Tibial artery (tissue), 4 donors: ENCODE measurements at regions not wholly inside any gene's neighbourhood (a gene's known extent, or its start where the extent isn't known, plus 50 kb on each side); places are given as distances from the start of the nearest gene placed in this dataset.

Source experiments
- DNase-seq, 2 donors: peaks; one replicate each; pipeline ENCODE4 v3.0.0-alpha.2; 2019
- H3K27ac ChIP-seq, 2 donors: fragments of 200-600 bp; sonication (generic) in 1 of 2; 1 replicate in 1 of 2; 2 replicates in 1 of 2; pipeline ENCODE4 v1.5.1; 2018 to 2019; ENCODE audit warnings: mild to moderate bottlenecking in 1 of 2
- H3K27me3 ChIP-seq, 2 donors: fragments of 200-600 bp; sonication (generic) in 1 of 2; one replicate each; pipeline versions ENCODE4 v1.5.1 to v1.6.0; 2016 to 2019
- H3K36me3 ChIP-seq, 3 donors: fragments of 200-600 bp; sonication (generic) in 2 of 3; one replicate each; pipeline ENCODE4 v1.5.1; 2016 to 2019; ENCODE audit warnings: mild to moderate bottlenecking in 2 of 3
- H3K4me1 ChIP-seq, 4 donors: fragments of 200-600 bp; sonication (generic) in 2 of 4; 1 replicate in 3 of 4; 2 replicates in 1 of 4; pipeline ENCODE4 v1.5.1; 2016 to 2019
- H3K4me3 ChIP-seq, 2 donors: fragments of 200-600 bp; sonication (generic) in 1 of 2; 1 replicate in 1 of 2; 2 replicates in 1 of 2; pipeline ENCODE4 v1.5.1; 2018 to 2019; ENCODE audit warnings: mild to moderate bottlenecking in 2 of 2
- H3K9me3 ChIP-seq, 3 donors: fragments of 200-600 bp; sonication (generic) in 1 of 3; one replicate each; pipeline ENCODE4 v1.5.1; 2016 to 2019
- intact Hi-C: fragments of 100-400 bp; cut with DNase I; formaldehyde crosslinking; loops from one replicate; pipeline ENCODE4 v1.15.0; 2023; ENCODE audit warnings: low total_unique reads
- TF ChIP-seq, protein P1 (sequence below), 2 experiments: fragments of 200-600 bp in 1 of 2; fragments of 450-650 bp in 1 of 2; IDR thresholded peaks; one replicate each; pipeline ENCODE4 v1.5.1; 2017 to 2019; ENCODE audit warnings: antibody characterized with exemption in 2 of 2, mild to moderate bottlenecking in 1 of 2, moderate library complexity in 1 of 2

DNA sequence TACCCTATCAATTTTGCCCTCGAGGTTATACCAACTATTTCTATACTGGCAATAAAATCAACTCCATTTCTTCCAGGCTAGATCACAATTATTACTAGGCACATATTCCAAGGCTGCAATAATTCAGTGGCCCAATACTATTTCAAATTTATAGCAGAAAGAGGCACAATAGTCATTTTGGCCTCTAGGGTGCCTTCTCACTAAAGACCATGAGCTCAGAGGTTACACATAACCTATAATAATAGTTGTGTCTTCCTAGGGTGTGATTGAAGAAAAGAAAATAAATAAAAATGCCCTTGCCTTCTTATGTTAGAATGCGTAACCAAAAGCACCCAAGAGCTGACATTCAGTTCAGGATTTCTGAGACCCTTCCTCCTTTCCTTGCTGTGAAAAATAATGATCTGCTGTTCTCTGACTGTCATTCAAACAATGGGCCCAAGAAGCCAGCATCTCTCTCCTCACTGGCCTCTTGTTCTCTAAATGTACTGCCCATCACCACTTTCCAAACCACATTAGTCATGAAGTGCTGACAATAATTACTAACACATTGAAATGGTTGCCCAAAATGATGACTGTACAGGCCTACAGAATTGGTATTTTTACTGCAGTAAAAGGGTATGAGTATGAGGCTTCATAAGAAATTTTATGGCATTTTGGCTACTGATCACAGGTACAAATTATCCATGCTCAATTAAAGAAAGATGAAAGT lies 244.8 kb downstream of the LRRN1 start:
- no peak overlapping the region for H3K27ac ChIP-seq
- TF ChIP-seq, protein P1, sequence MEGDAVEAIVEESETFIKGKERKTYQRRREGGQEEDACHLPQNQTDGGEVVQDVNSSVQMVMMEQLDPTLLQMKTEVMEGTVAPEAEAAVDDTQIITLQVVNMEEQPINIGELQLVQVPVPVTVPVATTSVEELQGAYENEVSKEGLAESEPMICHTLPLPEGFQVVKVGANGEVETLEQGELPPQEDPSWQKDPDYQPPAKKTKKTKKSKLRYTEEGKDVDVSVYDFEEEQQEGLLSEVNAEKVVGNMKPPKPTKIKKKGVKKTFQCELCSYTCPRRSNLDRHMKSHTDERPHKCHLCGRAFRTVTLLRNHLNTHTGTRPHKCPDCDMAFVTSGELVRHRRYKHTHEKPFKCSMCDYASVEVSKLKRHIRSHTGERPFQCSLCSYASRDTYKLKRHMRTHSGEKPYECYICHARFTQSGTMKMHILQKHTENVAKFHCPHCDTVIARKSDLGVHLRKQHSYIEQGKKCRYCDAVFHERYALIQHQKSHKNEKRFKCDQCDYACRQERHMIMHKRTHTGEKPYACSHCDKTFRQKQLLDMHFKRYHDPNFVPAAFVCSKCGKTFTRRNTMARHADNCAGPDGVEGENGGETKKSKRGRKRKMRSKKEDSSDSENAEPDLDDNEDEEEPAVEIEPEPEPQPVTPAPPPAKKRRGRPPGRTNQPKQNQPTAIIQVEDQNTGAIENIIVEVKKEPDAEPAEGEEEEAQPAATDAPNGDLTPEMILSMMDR (IDR thresholded peaks at IDR 0.05), result no peak
- intact Hi-C loops, result no loop called here
- H3K36me3 ChIP-seq, result no peaks in the 10 kb centered on the region
- no peaks in the 10 kb centered on the region for H3K9me3 ChIP-seq
- no peak for DNase-seq
- H3K4me3 ChIP-seq, result no peak overlapping the region
- H3K4me1 ChIP-seq, result no peaks in the 10 kb centered on the region
- no peaks in the 10 kb centered on the region for H3K27me3 ChIP-seq

DNA sequence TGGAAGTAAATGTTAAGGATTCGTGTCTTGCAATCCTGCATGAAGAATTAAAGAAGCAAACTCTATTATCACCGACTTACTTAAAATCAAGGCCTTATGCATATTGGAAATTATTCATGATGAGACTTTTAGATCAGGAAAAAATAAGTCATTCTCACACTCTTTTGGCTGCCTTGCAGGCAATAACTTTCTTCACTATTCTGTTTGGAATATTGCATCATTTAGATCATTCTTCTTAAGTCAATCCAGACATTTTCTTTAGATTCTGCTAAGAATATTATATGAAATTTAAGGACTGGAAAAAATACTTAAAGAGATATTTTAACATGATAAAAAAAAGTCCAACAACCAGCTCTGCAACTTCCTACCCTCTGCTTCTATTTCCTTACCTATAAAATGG lies 245.4 kb downstream of the LRRN1 start:
- Histone ChIP-seq H3K27me3 (no peaks in the 10 kb centered on the region), H3K4me1 (no peaks in the 10 kb centered on the region), H3K4me3 (no peak overlapping the region), H3K27ac (no peak overlapping the region), H3K36me3 (no peaks in the 10 kb centered on the region), H3K9me3 (no peaks in the 10 kb centered on the region)
- TF ChIP-seq, protein P1 (IDR thresholded peaks at IDR 0.05), result no peak
- intact Hi-C loops, result no loop called here
- no peak for DNase-seq

DNA sequence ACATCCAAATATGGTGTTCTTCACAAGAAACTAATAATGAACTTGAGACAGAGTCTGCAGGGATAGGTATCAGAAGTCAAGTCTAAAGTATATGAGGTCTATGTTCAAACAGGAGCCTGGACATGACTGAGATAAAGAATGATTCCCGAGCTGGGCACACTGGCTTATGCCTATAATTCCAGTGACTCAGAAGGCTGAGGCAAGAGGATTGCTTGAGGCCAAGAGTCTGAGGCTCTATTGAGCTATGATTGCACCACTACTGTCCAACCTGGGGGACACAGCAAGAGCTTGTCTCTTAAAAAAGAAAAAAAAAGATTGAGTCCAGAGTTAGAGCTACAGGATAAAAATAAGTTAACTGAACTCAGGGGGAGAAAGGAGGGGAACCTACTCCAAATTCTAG lies 246.5 kb downstream of the LRRN1 start:
- Histone ChIP-seq H3K4me3 (no peak overlapping the region), H3K27ac (no peak overlapping the region), H3K36me3 (no peaks in the 10 kb centered on the region), H3K9me3 (no peaks in the 10 kb centered on the region), H3K4me1 (no peaks in the 10 kb centered on the region), H3K27me3 (no peaks in the 10 kb centered on the region)
- no peak for DNase-seq
- TF ChIP-seq, protein P1 (IDR thresholded peaks at IDR 0.05), result no peak
- intact Hi-C loops, result no loop called here

DNA sequence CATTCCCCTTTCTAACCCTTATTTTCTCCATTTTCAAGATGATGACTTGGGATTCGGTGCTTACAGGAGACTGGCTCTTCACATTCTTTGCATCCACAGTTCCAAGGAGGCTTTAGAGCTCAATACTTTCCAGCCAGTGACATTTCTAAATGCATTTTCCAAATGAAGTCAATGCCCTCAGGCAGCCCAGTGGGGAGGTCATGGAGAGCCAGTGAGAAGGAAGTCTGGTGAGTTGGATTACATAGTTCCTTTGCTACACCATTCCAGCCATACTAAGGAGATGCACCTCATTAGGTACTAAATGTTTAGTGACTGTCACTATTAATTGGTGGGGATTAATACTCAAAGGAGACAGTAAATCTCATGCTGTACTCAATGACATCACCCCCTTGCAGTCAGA lies 248.1 kb downstream of the LRRN1 start:
- DNase-seq, result no peak
- intact Hi-C loops, result no loop called here
- TF ChIP-seq, protein P1 (IDR thresholded peaks at IDR 0.05), result no peak

DNA sequence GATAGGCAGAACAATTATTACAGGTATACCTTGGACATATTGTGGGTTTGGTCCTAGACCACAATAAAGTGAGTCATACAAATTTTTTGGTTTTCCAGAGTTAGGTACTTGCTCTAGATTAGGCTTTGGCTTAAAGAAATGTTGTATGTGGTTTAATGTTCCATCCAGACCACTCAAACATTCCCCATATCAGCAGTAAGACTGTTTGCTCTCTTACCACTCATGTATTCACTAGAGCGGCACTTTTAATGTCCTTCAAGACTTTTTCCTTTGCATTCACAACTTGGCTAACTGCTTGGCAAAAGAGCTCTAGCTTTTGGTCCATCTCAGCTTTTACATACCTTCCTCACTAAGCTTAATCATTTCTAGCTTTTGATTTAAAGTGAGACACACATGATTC lies 250.5 kb upstream of the SETMAR start:
- H3K4me1 ChIP-seq, result no peaks in the 10 kb centered on the region
- H3K9me3 ChIP-seq, result no peaks in the 10 kb centered on the region
- H3K27ac ChIP-seq, result no peak overlapping the region
- H3K4me3 ChIP-seq, result no peak overlapping the region
- TF ChIP-seq, protein P1 (IDR thresholded peaks at IDR 0.05), result no peak
- no peak for DNase-seq
- intact Hi-C loops, result no loop called here
- H3K36me3 ChIP-seq, result no peaks in the 10 kb centered on the region
- H3K27me3 ChIP-seq, result no peaks in the 10 kb centered on the region

More for the DNA sequence above, 248.1 kb downstream of the LRRN1 start:
- H3K9me3 ChIP-seq, result no peaks in the 10 kb centered on the region
- H3K4me3 ChIP-seq, result no peak overlapping the region
- H3K36me3 ChIP-seq, result no peaks in the 10 kb centered on the region
- no peaks in the 10 kb centered on the region for H3K4me1 ChIP-seq
- no peak overlapping the region for H3K27ac ChIP-seq
- H3K27me3 ChIP-seq, result no peaks in the 10 kb centered on the region

DNA sequence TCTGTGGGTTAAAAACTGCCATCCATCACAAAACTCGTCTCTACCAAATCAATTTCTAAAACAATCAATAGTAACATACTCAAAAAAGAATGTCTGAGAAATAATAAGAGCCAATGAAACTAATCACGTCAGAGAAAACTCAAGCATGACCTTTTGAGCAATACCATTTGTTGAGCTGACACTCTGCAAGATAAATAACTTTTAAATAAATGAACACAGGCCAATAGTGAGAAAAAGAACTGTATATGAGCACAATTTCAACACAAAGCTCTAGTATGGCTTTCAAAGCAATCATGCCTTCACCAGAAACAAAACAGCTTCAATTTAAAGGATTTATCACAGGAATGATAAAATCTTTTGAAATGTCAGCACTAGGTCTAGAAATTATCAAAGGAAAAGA lies 249.2 kb upstream of the SETMAR start:
- no peak for DNase-seq
- H3K9me3 ChIP-seq, result no peaks in the 10 kb centered on the region
- no peaks in the 10 kb centered on the region for H3K27me3 ChIP-seq
- H3K36me3 ChIP-seq, result no peaks in the 10 kb centered on the region
- H3K4me1 ChIP-seq, result no peaks in the 10 kb centered on the region
- no peak overlapping the region for H3K4me3 ChIP-seq
- intact Hi-C loops, result no loop called here
- TF ChIP-seq, protein P1 (IDR thresholded peaks at IDR 0.05), result no peak
- no peak overlapping the region for H3K27ac ChIP-seq
